ENCODE measurements at regions not wholly inside any gene's neighbourhood (a gene's known extent, or its start where the extent isn't known, plus 50 kb on each side); places are given as distances from the start of the nearest gene placed in this dataset.

- DNase-seq = no peak
Measured at GRCh38 chr11:129590753-129591475, 215.3 kb downstream of the BARX2 start.

GRCh38 chr11:129591527-129591926 lies 215.9 kb downstream of the BARX2 start:
- no peak for DNase-seq

- no peak for DNase-seq
Measured at GRCh38 chr11:129592191-129592590, 216.5 kb downstream of the BARX2 start.

GRCh38 chr11:129593098-129593497 lies 217.4 kb downstream of the BARX2 start:
- DNase-seq = peak; percentile 66

GRCh38 chr11:129595038-129595962 lies 219.7 kb downstream of the BARX2 start:
- peak; percentile 52 for DNase-seq

GRCh38 chr11:129596351-129596750 lies 219.3 kb upstream of the TMEM45B start:
- peak; percentile 79 for DNase-seq

- DNase-seq = no peak
Measured at GRCh38 chr11:129598378-129598777, 217.3 kb upstream of the TMEM45B start.

- DNase-seq = no peak
Measured at GRCh38 chr11:129605815-129606214, 209.8 kb upstream of the TMEM45B start.

- DNase-seq = no peak
Measured at GRCh38 chr11:129608711-129609110, 206.9 kb upstream of the TMEM45B start.

GRCh38 chr11:129610125-129610524 lies 205.5 kb upstream of the TMEM45B start:
- DNase-seq = no peak

GRCh38 chr11:129610545-129610944 lies 205.1 kb upstream of the TMEM45B start:
- no peak for DNase-seq

GRCh38 chr11:129611661-129612446 lies 203.8 kb upstream of the TMEM45B start:
- peak; percentile 63 for DNase-seq

GRCh38 chr11:129612447-129612961 lies 203.1 kb upstream of the TMEM45B start:
- DNase-seq = no peak

- no peak for DNase-seq
Measured at GRCh38 chr11:129613071-129613470, 202.6 kb upstream of the TMEM45B start.

GRCh38 chr11:129614256-129614944 lies 201.2 kb upstream of the TMEM45B start:
- DNase-seq = no peak

- DNase-seq = no peak
Measured at GRCh38 chr11:129618046-129618569, 197.5 kb upstream of the TMEM45B start.

- no peak for DNase-seq
Measured at GRCh38 chr11:129620237-129621104, 195.2 kb upstream of the TMEM45B start.

- DNase-seq = no peak
Measured at GRCh38 chr11:129625930-129626329, 189.7 kb upstream of the TMEM45B start.

GRCh38 chr11:129631201-129631600 lies 184.4 kb upstream of the TMEM45B start:
- DNase-seq = no peak

GRCh38 chr11:129636926-129637325 lies 178.7 kb upstream of the TMEM45B start:
- peak; percentile 58 for DNase-seq

All from tongue (tissue), 1 donor.